Stimulated activated CD8-positive, alpha-beta memory T cell treated with anti-CD3 and anti-CD28 coated beads, Interleukin-15, amount 100 ng/mL, for 48 hours (primary cell): ENCODE measurements at regions not wholly inside any gene's neighbourhood (a gene's known extent, or its start where the extent isn't known, plus 50 kb on each side); places are given as distances from the start of the nearest gene placed in this dataset.

Experiments
- DNase-seq, 2 donors: peaks; one replicate each; pipeline ENCODE4 v3.0.0-alpha.2; 2020; ENCODE audit warnings: low read depth in 2 of 2

- no peak for DNase-seq
These were observed 853.8 kb downstream of the MAFB start for GRCh38 chr20:39835130-39835842.

- DNase-seq, result no peak
These were observed 858.1 kb downstream of the MAFB start for GRCh38 chr20:39830903-39831302.

DNA sequence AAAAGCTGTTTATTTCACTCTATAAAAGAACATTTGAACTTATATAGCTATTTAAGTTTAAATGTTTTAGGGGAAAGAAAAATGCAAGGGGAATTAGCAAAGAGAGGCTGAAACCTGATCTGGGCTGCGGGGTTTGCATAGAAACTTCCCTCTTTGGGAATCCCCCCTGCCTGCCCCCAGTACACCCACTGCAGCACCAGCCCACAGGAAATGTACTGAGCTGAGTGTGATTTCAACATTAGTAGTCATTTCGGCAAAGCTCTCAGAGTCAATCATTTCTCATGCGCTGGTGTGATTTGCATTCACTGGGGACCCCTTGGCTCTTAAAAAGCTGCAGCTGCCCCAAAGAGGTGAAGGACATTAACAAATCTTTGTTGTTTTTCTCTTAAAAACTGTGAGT lies 859.4 kb downstream of the MAFB start:
- DNase-seq, result peak in 1 of 2 donors; percentile 2

- no peak for DNase-seq
These were observed 859.8 kb downstream of the MAFB start for GRCh38 chr20:39829256-39829655.

DNA sequence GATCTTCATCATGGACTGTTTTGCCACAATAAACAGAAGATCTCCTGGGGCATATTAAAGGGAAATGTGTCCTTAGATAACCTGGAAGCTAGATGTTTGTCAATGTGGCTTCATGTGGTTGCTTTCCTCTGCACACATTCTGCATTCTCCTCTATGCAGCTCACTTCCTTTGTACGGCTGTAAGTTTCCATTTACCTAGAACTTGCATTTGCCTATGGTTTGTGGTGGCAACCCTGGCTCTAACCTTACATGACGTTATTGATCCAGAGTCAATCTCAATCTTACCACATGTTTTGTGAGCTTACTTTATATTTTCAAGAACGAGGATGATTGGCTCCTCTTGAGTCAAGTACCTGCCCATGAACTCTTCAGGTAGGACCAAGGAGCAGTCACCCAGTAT lies 863.1 kb downstream of the MAFB start:
- no peak for DNase-seq

DNA sequence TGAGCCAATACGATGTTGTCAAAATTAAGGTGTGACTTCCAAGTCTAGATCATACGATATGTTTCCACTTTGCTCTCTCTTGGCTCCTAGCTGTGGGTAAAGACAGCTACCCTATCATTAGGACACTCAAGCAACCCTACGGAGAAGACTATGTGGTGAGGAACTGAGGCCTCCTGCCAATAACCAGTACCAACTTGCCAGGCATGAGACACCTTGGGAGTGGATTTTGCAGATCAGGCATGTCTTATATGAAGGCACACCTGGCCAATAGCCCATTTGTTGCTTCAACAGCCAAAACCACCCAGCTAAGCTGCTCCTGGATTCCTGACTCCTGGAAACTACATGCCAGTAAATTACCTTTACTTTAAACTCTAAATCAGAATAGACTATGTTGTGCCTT lies 863.4 kb downstream of the DHX35 start:
- DNase-seq, result no peak

DNA sequence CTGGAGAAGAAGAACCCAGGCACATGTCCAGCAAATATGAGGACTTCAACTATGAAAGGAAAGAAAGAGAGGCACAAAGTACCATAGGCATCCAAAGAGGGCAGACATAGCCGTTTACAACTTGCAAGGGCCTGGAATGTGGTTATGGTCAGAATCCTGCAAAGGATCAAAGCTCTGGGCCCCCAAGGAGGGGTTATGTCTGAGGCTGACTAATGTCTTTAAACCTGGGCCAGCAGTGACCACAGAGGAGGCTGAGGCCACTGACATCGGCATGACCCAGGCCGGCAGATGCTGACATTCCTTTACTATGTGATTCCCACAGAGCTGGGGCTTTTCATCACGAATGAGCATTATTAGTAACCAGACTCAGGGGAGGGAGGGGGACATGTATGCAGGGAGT lies 861.1 kb downstream of the DHX35 start:
- no peak for DNase-seq

GRCh38 chr20:39822667-39823066 lies 860.5 kb downstream of the DHX35 start:
- no peak for DNase-seq

DNA sequence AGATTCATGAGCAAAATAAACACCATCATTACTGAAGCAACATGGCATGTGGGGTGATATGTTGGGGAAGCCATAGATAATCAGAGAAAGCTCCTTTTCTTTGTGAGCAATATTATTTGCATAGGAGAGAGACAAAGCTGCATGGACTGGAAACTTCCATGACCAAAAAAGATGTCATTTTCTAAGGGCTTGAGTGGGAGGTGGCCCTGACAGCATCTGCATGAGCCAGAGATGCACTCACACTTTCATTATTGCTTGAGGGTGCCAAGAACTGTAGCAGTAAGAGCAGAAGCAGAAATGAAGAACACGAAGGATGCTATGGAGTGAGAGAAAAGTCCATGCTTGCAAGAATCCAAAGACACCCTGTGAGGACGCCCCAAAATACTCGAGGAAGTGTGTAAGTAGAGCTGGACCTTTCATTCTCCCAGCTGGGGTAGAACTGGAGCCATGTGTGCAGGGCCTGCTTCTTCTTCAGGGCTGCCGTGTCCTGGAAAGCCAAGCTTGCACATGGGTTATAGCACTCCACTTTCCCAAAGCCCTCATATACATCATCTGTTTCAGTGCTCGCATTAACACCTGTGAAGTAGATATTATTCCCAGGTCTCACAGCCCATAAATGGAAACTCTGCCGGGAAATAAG lies 851.2 kb downstream of the DHX35 start:
- no peak for DNase-seq

DNA sequence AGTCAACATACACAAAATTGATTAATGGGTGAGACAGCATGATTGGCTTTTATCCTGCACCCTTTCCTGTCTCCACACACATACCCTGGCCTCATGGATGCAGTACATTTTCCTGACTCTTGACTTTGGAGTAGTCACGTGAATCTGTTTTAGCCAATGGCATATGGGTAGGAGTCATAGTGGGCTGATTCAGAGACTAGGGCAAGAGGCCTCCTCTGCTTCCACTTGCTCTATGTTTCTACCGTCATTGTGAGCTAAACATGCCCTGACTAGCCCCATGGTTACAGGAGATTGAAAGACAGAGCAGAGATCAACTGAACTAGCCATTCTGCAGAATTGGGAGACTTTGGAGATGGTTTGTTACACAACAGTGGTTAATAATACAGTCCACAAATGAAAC lies 850.0 kb downstream of the DHX35 start:
- no peak for DNase-seq

- no peak for DNase-seq
These were observed 848.2 kb downstream of the DHX35 start for GRCh38 chr20:39810309-39810708.

DNA sequence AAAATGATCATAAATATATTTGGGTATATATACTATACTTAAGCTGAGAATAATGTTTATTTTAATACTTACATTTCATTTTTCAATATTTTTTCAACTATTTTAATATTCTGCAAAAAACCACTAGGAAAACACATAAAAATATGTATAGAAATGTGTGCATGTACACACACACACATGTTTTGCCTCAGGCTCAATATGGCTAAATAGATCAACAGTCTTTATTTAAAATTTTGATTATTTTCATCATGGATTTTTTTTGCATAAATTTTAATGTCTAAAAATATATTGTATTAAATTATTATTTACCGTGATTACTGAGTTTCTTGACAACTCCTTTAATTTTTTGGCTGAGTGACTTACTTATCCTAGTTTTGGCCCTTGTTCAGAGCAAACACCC lies 846.5 kb downstream of the DHX35 start:
- no peak for DNase-seq

DNA sequence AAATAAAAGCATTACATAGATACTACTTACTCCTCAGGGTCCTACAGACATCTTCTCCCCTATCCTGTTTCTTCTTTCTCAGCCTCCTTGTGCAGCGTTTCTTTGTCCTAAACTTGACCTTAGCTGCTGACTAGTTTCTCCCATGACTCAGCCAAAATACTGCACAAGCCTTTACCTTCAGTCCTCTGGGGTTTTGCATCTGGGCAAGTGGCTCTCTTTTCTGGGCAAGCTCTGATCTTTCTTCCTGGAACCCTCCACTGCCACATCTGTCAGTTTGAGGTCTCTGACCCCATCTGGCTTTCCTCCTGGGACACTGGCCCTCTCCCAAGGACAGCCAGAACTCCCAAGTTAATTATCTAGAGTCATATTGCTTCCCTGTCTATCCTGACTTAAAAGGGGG lies 838.4 kb downstream of the DHX35 start:
- no peak for DNase-seq

- no peak for DNase-seq
These were observed 838.0 kb downstream of the DHX35 start for GRCh38 chr20:39800111-39800510.

- no peak for DNase-seq
These were observed 837.3 kb downstream of the DHX35 start for GRCh38 chr20:39799366-39799965.

GRCh38 chr20:39795401-39796272 lies 833.5 kb downstream of the DHX35 start:
- DNase-seq, result no peak

DNA sequence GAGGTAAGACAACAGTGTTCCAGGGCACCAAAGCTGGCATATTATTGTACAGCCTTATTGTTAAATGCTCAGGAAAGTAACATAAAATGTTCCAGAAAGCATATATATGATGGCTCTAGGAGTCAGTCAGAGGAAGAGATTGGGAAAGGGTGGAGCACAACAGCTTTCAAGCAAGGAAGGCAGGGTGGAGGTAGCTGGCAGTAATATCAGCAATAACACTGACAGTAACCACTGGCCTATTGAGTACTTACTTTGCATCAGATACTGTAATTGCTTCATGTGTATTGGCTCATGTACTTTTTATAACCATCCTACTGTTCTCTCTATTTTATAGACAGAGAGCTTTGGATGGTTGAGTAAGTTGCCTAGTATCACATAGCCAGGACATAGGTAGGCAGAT lies 830.2 kb downstream of the DHX35 start:
- DNase-seq, result no peak

DNA sequence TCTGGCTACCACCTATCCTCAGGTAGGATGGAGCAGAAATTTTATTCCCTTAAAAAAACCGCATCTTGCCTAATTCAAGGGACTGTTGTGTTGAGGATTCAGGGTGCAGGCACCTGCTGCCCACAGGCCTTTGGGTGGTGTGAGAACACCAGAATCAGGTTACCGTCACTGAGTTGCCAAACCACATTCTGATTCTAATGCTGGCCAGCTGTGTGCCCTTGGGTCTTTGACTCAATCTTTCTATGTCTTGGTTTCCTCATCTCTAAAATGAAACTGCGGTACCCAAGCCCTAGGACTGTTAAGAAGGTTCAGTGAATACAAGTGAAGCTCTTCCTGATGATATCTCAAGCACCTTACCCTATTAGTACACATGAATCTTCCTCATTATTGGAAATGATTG lies 827.3 kb downstream of the DHX35 start:
- no peak for DNase-seq

DNA sequence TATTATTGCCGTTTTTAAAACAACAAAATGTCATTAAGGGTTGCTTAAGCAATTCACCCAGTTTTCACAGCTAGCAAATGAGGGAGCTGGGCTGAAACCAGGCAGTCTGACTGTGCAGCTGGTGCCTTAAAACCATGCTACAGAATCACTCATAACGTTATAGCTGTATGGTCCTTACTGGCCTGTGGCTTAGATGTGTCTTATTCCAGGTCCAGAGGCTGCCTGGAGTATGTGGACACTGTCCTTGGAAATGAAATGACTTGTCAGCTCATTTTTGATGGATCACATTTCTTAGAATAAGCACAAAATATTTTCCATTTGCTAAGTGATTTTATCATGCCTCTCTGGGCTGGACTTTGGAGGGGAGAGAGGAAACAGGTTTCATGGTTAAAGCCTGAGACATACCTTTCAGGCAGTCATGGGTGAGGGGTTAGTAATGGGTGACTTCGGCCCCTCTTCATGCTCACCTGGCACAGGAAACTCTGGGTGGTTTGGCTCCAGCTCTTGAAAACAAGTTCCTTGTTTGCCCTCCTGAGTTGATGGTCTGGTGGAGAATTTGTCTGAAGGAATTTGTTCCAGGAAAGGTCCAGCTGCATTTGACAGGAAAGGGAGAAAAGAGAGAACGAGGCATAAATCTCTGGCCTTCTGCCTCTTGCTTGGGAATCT lies 823.2 kb downstream of the DHX35 start:
- no peak for DNase-seq

DNA sequence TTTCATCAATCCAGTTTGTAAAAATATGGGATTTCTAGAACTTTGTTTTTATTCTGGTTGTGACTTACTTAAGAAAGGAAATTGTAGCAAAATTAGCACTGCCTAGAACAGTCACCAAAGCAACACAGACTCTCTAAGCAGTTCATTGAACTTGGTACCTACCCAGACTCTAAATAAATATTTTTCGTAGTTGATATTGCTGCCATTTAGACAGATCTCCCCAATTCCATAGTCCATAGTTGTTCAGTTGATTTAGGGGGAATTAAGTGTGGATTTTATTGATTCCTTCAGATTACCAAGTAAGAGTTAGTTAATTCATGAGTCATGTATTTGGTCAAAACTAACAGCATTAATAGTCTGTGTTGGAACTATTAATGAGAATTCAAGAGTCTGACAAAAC lies 822.5 kb downstream of the DHX35 start:
- no peak for DNase-seq

DNA sequence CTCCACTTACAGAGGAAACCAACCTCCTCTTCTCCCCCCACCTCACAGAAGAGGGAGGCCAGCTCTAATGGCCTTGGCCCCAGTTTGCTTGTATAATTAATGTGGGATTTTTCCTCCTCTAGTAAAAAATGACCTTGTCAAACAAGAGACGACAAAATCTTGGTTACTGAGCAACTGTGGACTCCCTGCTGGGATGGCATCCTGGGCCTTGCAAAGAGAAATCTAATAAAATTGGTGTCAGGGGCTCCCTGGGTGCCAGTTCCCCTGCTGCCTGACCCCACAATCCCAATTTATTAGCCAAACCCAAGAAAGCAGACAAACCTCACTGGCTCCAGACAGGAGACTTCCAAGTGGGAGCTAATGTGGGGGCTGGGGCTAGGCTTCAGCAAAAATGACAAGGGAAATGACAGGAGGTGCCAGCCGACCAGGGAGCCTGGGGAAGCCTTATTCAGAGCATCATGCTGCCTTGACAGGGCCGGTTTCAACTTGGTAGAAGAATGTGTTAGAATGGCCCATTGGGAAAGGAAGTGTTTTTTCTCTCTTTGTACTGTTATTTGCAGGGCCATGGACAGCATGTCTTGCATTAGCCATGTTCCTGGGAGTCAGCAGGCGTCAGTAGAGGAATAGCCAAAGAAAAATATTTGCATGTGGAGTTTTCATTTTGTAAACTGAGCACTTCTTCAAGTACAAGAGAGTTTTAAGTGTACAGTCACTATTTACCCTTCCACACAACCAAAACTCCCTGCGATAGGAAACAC lies 816.9 kb downstream of the DHX35 start:
- no peak for DNase-seq
